ENCODE measurements at regions not wholly inside any gene's neighbourhood (a gene's known extent, or its start where the extent isn't known, plus 50 kb on each side); places are given as distances from the start of the nearest gene placed in this dataset.
A peak's percentile ranks its signal among the peaks of the same experiment; 100 is the strongest.

DNA sequence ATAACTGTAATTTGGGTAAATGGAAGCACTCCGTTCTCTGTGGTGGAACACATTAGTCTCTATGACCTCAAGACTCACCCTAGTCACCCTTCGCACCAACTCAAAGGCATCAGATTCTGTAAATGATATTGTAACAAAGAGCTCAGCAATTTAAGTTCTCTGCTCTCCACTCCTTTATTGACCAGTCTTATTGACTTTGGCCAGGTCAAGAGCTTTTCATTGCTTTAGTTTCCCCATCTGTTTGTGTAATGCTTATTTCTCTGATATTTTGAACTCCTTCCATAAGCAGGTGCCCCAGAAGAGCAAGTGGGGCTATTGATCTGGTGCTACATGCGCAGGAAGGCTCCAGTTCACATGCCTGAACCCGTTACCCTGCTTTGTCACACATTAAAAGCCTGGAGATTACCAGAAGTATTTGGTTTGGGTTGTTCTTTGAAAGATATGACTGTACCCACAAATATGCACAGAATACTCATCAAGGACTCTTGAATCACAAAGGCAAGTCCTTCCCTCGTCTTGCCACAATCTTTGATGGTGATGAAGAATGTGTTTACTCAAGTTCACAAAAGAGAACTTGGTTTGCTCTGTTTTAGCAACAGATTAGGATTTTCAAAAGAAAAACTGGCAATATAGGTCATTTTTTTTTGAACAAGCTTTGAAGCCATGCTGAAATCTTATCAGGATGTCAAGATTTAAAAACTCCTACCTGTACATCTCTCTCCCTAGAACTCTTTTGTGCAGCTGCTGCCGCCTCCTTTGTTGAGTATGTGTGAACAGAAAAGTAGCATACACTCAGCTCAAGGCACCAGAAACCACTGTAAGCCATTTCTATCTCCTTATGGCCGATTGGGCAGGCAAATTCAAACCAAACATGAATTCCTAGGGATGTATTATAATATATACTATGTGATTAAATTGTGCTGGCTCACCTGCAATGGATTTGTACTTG, 193.9 kb downstream of the BCAT1 start (continued):
- TF ChIP-seq, protein P1, sequence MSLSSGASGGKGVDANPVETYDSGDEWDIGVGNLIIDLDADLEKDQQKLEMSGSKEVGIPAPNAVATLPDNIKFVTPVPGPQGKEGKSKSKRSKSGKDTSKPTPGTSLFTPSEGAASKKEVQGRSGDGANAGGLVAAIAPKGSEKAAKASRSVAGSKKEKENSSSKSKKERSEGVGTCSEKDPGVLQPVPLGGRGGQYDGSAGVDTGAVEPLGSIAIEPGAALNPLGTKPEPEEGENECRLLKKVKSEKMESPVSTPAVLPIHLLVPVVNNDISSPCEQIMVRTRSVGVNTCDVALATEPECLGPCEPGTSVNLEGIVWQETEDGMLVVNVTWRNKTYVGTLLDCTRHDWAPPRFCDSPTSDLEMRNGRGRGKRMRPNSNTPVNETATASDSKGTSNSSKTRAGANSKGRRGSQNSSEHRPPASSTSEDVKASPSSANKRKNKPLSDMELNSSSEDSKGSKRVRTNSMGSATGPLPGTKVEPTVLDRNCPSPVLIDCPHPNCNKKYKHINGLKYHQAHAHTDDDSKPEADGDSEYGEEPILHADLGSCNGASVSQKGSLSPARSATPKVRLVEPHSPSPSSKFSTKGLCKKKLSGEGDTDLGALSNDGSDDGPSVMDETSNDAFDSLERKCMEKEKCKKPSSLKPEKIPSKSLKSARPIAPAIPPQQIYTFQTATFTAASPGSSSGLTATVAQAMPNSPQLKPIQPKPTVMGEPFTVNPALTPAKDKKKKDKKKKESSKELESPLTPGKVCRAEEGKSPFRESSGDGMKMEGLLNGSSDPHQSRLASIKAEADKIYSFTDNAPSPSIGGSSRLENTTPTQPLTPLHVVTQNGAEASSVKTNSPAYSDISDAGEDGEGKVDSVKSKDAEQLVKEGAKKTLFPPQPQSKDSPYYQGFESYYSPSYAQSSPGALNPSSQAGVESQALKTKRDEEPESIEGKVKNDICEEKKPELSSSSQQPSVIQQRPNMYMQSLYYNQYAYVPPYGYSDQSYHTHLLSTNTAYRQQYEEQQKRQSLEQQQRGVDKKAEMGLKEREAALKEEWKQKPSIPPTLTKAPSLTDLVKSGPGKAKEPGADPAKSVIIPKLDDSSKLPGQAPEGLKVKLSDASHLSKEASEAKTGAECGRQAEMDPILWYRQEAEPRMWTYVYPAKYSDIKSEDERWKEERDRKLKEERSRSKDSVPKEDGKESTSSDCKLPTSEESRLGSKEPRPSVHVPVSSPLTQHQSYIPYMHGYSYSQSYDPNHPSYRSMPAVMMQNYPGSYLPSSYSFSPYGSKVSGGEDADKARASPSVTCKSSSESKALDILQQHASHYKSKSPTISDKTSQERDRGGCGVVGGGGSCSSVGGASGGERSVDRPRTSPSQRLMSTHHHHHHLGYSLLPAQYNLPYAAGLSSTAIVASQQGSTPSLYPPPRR (CRISPR knock-in tag; IDR thresholded peaks at IDR 0.05; ENCODE audit: borderline replicate concordance): peak; percentile 88
- TF ChIP-seq ZNF674 (CRISPR knock-in tag; IDR thresholded peaks at IDR 0.05; ENCODE audit: low read depth) (no peak), ZNF205 (CRISPR knock-in tag; IDR thresholded peaks at IDR 0.05) (peak; percentile 63; the same call in 1 of the 2 replicates), PCBP1 (IDR thresholded peaks at IDR 0.05; ENCODE audit: borderline replicate concordance, low read depth, low read length) (no peak), ARHGAP35 (CRISPR knock-in tag; IDR thresholded peaks at IDR 0.05; ENCODE audit: borderline replicate concordance) (no peak), POGZ (CRISPR knock-in tag; IDR thresholded peaks at IDR 0.05) (no peak), ZBTB20 (CRISPR knock-in tag; IDR thresholded peaks at IDR 0.05; ENCODE audit: borderline replicate concordance, low read depth) (0 out of 2 replicates have a peak, but pooled peaks have one; percentile 26), ZNF781 (CRISPR knock-in tag; IDR thresholded peaks at IDR 0.05; ENCODE audit: borderline replicate concordance, not compliant biosample characterization) (no peak), MED1 (CRISPR knock-in tag; IDR thresholded peaks at IDR 0.05) (peak; percentile 64), PPARG (CRISPR knock-in tag; conservative IDR thresholded peaks at IDR 0.05) (peak; percentile 21; the same call in 1 of the 2 replicates), ZNF678 (CRISPR knock-in tag; IDR thresholded peaks at IDR 0.05) (no peak), CREM (IDR thresholded peaks at IDR 0.05) (peak; percentile 95), CREM (CRISPR knock-in tag; IDR thresholded peaks at IDR 0.05) (no peak), TBX3 (IDR thresholded peaks at IDR 0.05; ENCODE audit: borderline replicate concordance) (peak; percentile 75; the same call in 1 of the 2 replicates), BCL6 (CRISPR knock-in tag; IDR thresholded peaks at IDR 0.05) (peak; percentile 92), NR3C1 (CRISPR knock-in tag; IDR thresholded peaks at IDR 0.05) (no peak), GPN1 (CRISPR knock-in tag; IDR thresholded peaks at IDR 0.05; ENCODE audit: borderline replicate concordance) (no peak), ATF7 (IDR thresholded peaks at IDR 0.05) (no peak), ATF7 (CRISPR knock-in tag; IDR thresholded peaks at IDR 0.05) (peak; percentile 41; the same call in 1 of the 2 replicates)
- TF ChIP-seq, protein P2, sequence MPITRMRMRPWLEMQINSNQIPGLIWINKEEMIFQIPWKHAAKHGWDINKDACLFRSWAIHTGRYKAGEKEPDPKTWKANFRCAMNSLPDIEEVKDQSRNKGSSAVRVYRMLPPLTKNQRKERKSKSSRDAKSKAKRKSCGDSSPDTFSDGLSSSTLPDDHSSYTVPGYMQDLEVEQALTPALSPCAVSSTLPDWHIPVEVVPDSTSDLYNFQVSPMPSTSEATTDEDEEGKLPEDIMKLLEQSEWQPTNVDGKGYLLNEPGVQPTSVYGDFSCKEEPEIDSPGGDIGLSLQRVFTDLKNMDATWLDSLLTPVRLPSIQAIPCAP (CRISPR knock-in tag; IDR thresholded peaks at IDR 0.05; ENCODE audit: low read depth): no peak
- TF ChIP-seq, protein P3, sequence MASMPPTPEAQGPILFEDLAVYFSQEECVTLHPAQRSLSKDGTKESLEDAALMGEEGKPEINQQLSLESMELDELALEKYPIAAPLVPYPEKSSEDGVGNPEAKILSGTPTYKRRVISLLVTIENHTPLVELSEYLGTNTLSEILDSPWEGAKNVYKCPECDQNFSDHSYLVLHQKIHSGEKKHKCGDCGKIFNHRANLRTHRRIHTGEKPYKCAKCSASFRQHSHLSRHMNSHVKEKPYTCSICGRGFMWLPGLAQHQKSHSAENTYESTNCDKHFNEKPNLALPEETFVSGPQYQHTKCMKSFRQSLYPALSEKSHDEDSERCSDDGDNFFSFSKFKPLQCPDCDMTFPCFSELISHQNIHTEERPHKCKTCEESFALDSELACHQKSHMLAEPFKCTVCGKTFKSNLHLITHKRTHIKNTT (CRISPR knock-in tag; IDR thresholded peaks at IDR 0.05): no peak
- TF ChIP-seq, protein P4, sequence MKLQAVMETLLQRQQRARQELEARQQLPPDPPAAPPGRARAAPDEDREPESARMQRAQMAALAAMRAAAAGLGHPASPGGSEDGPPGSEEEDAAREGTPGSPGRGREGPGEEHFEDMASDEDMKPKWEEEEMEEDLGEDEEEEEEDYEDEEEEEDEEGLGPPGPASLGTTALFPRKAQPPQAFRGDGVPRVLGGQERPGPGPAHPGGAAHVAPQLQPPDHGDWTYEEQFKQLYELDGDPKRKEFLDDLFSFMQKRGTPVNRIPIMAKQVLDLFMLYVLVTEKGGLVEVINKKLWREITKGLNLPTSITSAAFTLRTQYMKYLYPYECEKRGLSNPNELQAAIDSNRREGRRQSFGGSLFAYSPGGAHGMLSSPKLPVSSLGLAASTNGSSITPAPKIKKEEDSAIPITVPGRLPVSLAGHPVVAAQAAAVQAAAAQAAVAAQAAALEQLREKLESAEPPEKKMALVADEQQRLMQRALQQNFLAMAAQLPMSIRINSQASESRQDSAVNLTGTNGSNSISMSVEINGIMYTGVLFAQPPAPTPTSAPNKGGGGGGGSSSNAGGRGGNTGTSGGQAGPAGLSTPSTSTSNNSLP (IDR thresholded peaks at IDR 0.05; ENCODE audit: low read depth, low read length): peak; percentile 75; the same call in 1 of the 2 replicates

Data from HepG2 (cell line).